Activated CD8-positive, alpha-beta memory T cell treated with anti-CD3 and anti-CD28 coated beads for 24 hours (primary cell): ENCODE measurements at regions not wholly inside any gene's neighbourhood (a gene's known extent, or its start where the extent isn't known, plus 50 kb on each side); places are given as distances from the start of the nearest gene placed in this dataset.
"Not testable (repeated sequence)": the region's sequence is repeated elsewhere in the genome, so short reads cannot be mapped to it uniquely, and the experiment has no call there.

Source experiments
- DNase-seq: peaks from one replicate; pipeline ENCODE4 v3.0.0-alpha.2; 2020

- DNase-seq, result no peak
Measured at GRCh38 chr11:15300341-15300740, 185.6 kb downstream of the INSC start.

GRCh38 chr11:15307619-15308024 lies 192.9 kb downstream of the INSC start:
- DNase-seq, result no peak

- no peak for DNase-seq
Measured at GRCh38 chr11:15308840-15309239, 194.1 kb downstream of the INSC start.

GRCh38 chr11:15309296-15309695 lies 194.6 kb downstream of the INSC start:
- no peak for DNase-seq

GRCh38 chr11:15313862-15314261 lies 199.1 kb downstream of the INSC start:
- DNase-seq, result no peak

- no peak for DNase-seq
Measured at GRCh38 chr11:15318814-15319213, 204.1 kb downstream of the INSC start.

GRCh38 chr11:15326520-15326919 lies 211.8 kb downstream of the INSC start:
- DNase-seq, result no peak

GRCh38 chr11:15327786-15328231 lies 213.1 kb downstream of the INSC start:
- DNase-seq, result no peak

GRCh38 chr11:15333407-15333806 lies 218.7 kb downstream of the INSC start:
- DNase-seq, result no peak

- DNase-seq, result no peak
Measured at GRCh38 chr11:15334766-15335165, 220.0 kb downstream of the INSC start.

GRCh38 chr11:15336021-15336420 lies 221.3 kb downstream of the INSC start:
- no peak for DNase-seq

GRCh38 chr11:15339302-15339701 lies 224.6 kb downstream of the INSC start:
- DNase-seq, result no peak

- DNase-seq, result no peak
Measured at GRCh38 chr11:15341587-15341986, 226.9 kb downstream of the INSC start.

- DNase-seq, result no peak
Measured at GRCh38 chr11:15342163-15342562, 227.4 kb downstream of the INSC start.

- DNase-seq, result no peak
Measured at GRCh38 chr11:15346907-15347306, 232.2 kb downstream of the INSC start.

GRCh38 chr11:15347969-15348734 lies 233.4 kb downstream of the INSC start:
- no peak for DNase-seq

GRCh38 chr11:15349413-15349812 lies 234.7 kb downstream of the INSC start:
- no peak for DNase-seq

- no peak for DNase-seq
Measured at GRCh38 chr11:15361316-15361715, 246.6 kb downstream of the INSC start.

GRCh38 chr11:15365286-15365685 lies 250.6 kb downstream of the INSC start:
- not testable (repeated sequence) for DNase-seq

GRCh38 chr11:15367695-15368094 lies 253.0 kb downstream of the INSC start:
- DNase-seq, result no peak

- no peak for DNase-seq
Measured at GRCh38 chr11:15370495-15371147, 255.9 kb downstream of the INSC start.

GRCh38 chr11:15371533-15371932 lies 256.8 kb downstream of the INSC start:
- no peak for DNase-seq

GRCh38 chr11:15374418-15374817 lies 259.7 kb downstream of the INSC start:
- DNase-seq, result no peak

GRCh38 chr11:15378941-15379340 lies 264.2 kb downstream of the INSC start:
- no peak for DNase-seq

- DNase-seq, result no peak
Measured at GRCh38 chr11:15379483-15379882, 264.8 kb downstream of the INSC start.
